Bronchial epithelial cell (primary cell): ENCODE measurements at regions not wholly inside any gene's neighbourhood (a gene's known extent, or its start where the extent isn't known, plus 50 kb on each side); places are given as distances from the start of the nearest gene placed in this dataset.

Source experiments
- DNase-seq: peaks from one replicate; pipeline ENCODE4 v3.0.0-alpha.2; 2010; ENCODE audit warnings: low read depth
- FAIRE-seq: peaks from 2 replicates; lab custom pipeline; 2011; peaks lifted over from hg19 to GRCh38; lab: Jason Lieb, UNC
- H3K27me3 ChIP-seq: 2 replicates; pipeline ENCODE4 v1.5.1; 2011; ENCODE audit warnings: low read length; ENCODE audit not compliant: control insufficient read depth, insufficient read depth
- H3K36me3 ChIP-seq: 2 replicates; pipeline ENCODE4 v1.5.1; 2011; ENCODE audit warnings: low read length; ENCODE audit not compliant: control insufficient read depth, insufficient read depth
- H3K4me3 ChIP-seq: 2 replicates; pipeline ENCODE4 v1.5.1; 2011; ENCODE audit warnings: mild to moderate bottlenecking, low read depth, low read length, control low read depth
- TF ChIP-seq, protein P1 (sequence below): IDR thresholded peaks from 2 replicates; pipeline ENCODE4 v1.5.1; 2011; ENCODE audit warnings: mild to moderate bottlenecking, moderate library complexity, low read length, control low read depth, inconsistent platforms; ENCODE audit not compliant: insufficient read depth, severe bottlenecking

DNA sequence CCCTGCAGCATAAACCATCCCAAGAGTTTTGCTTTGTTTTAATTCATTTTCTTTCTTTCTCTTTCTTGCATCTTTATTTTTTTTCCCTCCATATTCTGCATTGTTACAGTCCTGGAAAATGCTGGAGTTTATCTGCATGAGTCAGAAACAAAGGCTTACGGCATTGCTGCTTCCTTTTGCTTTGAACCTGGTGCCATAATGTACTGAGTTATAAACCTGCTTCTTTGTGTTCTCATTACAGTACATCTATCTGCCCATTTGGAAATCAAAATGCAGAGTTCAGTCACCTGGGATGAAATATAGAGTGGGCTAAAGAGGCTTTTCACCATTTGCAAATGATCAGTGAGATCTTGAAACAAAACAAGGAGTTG is 1009.2 kb upstream of the FANCL start:
- FAIRE-seq (no peak), DNase-seq (peak; percentile 16)

DNA sequence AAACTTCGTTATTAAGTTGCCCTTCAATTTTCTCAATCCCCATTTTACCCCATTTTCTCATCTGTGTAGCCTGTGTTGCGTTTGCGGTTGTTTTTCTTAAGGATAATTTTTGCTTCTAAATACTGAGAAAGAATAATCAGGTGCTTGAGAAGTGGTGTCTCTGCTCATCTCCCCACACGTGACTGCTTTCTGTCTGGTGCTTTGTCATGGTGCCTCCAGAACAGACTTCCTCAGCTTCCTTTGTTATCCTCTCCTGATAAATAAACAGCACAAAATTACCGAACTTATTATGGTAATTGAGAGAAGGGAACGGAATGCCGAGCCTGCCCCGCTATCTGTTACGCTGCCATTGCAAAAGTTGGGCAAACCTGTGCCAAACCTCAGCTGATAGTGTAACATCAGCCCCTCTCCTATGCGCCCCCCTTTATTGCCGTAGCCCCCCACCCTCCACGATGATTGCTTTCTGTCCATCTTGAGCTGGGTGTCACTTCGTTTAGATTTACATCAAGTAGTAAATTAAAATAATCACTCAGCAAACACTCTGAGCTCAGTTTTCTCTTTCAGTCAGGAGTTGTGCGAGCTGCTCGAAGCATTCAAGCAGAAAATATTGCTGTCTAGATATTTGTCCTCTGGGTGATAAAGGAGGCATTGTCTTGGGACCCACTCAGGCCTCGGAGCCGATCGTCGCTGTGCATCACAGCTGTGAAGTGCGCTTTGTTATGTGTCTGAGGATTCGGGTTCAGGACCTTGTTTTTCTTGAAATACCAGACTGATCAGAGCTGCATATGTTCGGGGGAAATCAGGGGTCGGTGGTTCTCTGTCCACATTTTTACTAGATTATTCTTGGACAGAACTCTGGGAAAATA is 1008.5 kb upstream of the FANCL start:
- TF ChIP-seq, protein P1, sequence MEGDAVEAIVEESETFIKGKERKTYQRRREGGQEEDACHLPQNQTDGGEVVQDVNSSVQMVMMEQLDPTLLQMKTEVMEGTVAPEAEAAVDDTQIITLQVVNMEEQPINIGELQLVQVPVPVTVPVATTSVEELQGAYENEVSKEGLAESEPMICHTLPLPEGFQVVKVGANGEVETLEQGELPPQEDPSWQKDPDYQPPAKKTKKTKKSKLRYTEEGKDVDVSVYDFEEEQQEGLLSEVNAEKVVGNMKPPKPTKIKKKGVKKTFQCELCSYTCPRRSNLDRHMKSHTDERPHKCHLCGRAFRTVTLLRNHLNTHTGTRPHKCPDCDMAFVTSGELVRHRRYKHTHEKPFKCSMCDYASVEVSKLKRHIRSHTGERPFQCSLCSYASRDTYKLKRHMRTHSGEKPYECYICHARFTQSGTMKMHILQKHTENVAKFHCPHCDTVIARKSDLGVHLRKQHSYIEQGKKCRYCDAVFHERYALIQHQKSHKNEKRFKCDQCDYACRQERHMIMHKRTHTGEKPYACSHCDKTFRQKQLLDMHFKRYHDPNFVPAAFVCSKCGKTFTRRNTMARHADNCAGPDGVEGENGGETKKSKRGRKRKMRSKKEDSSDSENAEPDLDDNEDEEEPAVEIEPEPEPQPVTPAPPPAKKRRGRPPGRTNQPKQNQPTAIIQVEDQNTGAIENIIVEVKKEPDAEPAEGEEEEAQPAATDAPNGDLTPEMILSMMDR: no peak
- Histone ChIP-seq H3K36me3 (no peaks in the 10 kb centered on the region), H3K27me3 (no peaks in the 10 kb centered on the region), H3K4me3 (no peak overlapping the region)
- FAIRE-seq (no peak), DNase-seq (no peak)

More for the DNA sequence above, 1009.2 kb upstream of the FANCL start:
- no peaks in the 10 kb centered on the region for H3K36me3 ChIP-seq
- H3K4me3 ChIP-seq: no peak overlapping the region
- TF ChIP-seq, protein P1: no peak
- H3K27me3 ChIP-seq: no peaks in the 10 kb centered on the region

DNA sequence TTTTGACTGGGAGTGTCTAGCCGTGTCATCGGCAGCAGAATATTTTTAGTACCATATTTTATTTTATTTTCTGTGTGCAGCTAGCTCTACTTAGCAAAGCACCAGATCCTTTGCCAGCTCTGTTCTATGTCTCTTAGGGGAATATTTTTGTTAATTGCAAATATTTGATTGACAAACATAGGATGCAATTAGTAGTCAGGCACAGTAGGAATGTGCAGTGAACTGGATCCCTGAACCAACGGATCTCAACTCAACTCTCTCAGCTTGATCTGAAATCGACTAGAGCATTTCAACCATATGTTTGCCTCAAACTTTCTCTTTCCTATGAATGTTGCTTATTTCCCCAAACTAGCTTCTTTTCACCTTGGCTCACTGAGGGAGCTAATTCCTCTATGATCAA is 998.0 kb upstream of the FANCL start:
- H3K36me3 ChIP-seq: no peaks in the 10 kb centered on the region
- TF ChIP-seq, protein P1: no peak
- H3K4me3 ChIP-seq: no peak overlapping the region
- FAIRE-seq: no peak
- no peak for DNase-seq
- no peaks in the 10 kb centered on the region for H3K27me3 ChIP-seq

DNA sequence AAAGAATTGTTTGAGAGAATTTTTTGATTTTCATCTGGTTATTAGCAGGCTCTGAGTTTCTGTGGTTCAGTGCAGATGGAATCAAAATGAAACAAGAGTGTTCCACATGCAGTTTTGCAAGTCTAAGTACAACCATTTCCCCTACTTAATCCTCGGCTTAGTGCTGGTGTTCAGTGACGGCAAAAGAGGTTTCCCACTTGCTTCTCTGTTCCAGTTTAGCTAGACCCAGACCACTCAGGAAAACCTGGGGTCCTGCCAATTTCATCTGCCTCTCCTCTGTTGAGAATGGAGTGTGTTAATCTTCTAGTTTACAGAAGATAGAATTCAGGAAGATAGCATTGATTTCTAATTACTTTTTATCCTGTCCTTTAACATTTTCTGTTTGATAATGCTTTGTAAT is 996.2 kb upstream of the FANCL start:
- Histone ChIP-seq H3K36me3 (no peaks in the 10 kb centered on the region), H3K4me3 (no peak overlapping the region), H3K27me3 (no peaks in the 10 kb centered on the region)
- no peak for FAIRE-seq
- TF ChIP-seq, protein P1: no peak
- no peak for DNase-seq

DNA sequence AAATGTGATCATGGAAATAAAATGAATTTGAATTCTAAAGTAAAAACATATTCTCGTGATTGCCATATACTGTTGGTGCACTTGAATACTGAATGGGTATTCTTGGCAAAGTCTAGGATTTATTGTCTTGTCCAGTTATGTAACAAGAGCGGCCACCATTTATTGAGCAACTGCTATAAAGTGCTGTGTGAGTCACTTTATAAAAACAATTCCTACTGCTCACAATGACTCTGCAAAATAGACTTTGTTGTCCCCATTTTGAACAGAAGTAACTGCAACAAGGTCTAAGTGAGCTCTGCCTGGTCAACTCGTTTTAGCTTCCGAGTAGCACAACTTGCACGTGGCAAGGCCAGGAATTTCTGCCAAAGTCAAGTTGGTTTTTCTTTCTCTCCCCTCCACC is 995.6 kb upstream of the FANCL start:
- TF ChIP-seq, protein P1: no peak
- H3K36me3 ChIP-seq: no peaks in the 10 kb centered on the region
- H3K27me3 ChIP-seq: no peaks in the 10 kb centered on the region
- DNase-seq (peak; percentile 36), FAIRE-seq (peak; percentile 32)
- no peak overlapping the region for H3K4me3 ChIP-seq
